IgD-negative memory B cell (primary cell): ENCODE measurements at regions not wholly inside any gene's neighbourhood (a gene's known extent, or its start where the extent isn't known, plus 50 kb on each side); places are given as distances from the start of the nearest gene placed in this dataset.

ENCODE experiments used
- H3K27ac Mint-ChIP-seq, 3 donors: one replicate each; pipeline ENCODE4 v1.8.0; 2020 to 2022; ENCODE audit warnings: mild to moderate bottlenecking in 3 of 3, mixed read lengths in 3 of 3, moderate library complexity in 1 of 3
- H3K27me3 Mint-ChIP-seq: one replicate; pipeline ENCODE4 v1.8.0; 2021; ENCODE audit warnings: mixed read lengths
- H3K36me3 Mint-ChIP-seq: one replicate; pipeline ENCODE4 v1.8.0; 2020; ENCODE audit warnings: mild to moderate bottlenecking, mixed read lengths
- H3K4me1 Mint-ChIP-seq, 3 donors: one replicate each; pipeline ENCODE4 v1.8.0; 2020 to 2022; ENCODE audit warnings: mixed read lengths in 3 of 3, mild to moderate bottlenecking in 1 of 3
- H3K4me3 Mint-ChIP-seq, 4 donors: one replicate each; pipeline ENCODE4 v1.8.0; 2020 to 2022; ENCODE audit warnings: mild to moderate bottlenecking in 4 of 4, mixed read lengths in 4 of 4, moderate library complexity in 3 of 4
- H3K9me3 Mint-ChIP-seq, 3 donors: one replicate each; pipeline ENCODE4 v1.8.0; 2020 to 2021; ENCODE audit warnings: mixed read lengths in 3 of 3, mild to moderate bottlenecking in 1 of 3

DNA sequence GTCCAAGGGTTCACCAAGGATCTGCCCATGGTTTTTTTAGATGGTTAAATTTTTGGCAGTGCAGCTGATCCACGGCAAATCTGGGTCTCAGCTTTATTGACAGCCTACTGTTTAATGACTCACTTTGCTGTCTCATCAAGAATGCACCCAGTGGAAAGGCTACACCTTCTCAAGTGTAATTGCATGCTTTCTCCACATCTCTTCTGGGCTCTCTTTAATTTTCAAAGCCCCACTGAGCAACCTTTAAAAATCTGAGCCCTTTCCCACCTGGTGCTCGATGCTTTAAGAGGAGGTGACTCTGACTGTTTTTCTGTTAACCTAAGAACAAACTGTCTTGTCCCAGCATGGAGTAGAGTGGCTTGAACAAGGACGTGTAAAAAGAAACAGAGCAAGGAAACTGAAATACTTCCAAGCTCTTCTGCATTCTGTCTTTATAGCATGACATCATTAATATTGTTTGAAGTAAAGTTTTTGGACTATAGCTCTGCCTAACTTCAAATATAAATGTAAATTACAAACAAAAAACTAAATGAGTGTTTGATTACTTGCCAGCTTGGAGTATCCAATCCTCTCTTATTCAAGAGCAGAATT is 214.2 kb upstream of the KRR1 start:
- H3K36me3 Mint-ChIP-seq = no peaks in the 10 kb centered on the region
- no peak overlapping the region for H3K4me3 Mint-ChIP-seq
- peaks cover 0 to 1% (median 0%) of the 10 kb centered on the region in 3 donors for H3K9me3 Mint-ChIP-seq
- H3K4me1 Mint-ChIP-seq = no peaks in the 10 kb centered on the region
- H3K27ac Mint-ChIP-seq = no peak overlapping the region
- peaks cover 2% of the 10 kb centered on the region for H3K27me3 Mint-ChIP-seq

DNA sequence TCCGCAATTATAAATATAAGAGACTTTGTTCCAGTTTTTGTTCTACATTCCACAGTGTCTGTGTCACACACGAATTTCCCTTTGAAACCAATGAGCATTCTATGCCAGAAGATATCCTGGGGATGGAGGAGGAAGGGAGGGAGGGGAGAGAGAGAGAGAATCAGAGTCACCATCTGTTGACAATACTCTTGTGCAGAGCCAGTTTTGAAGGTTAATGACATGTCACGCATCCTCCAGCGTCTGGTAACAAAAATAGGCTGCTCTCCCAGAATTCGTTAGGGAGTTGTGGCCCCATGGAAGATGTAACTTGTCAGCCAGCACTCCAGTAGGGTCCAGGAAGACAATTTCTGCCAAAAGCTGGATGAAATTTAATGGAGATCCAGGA is 213.5 kb upstream of the KRR1 start:
- no peaks in the 10 kb centered on the region for H3K4me1 Mint-ChIP-seq
- peaks cover 4% of the 10 kb centered on the region for H3K27me3 Mint-ChIP-seq
- no peak overlapping the region for H3K4me3 Mint-ChIP-seq
- peaks cover 0 to 1% (median 0%) of the 10 kb centered on the region in 3 donors for H3K9me3 Mint-ChIP-seq
- H3K36me3 Mint-ChIP-seq = no peaks in the 10 kb centered on the region
- H3K27ac Mint-ChIP-seq = no peak overlapping the region

DNA sequence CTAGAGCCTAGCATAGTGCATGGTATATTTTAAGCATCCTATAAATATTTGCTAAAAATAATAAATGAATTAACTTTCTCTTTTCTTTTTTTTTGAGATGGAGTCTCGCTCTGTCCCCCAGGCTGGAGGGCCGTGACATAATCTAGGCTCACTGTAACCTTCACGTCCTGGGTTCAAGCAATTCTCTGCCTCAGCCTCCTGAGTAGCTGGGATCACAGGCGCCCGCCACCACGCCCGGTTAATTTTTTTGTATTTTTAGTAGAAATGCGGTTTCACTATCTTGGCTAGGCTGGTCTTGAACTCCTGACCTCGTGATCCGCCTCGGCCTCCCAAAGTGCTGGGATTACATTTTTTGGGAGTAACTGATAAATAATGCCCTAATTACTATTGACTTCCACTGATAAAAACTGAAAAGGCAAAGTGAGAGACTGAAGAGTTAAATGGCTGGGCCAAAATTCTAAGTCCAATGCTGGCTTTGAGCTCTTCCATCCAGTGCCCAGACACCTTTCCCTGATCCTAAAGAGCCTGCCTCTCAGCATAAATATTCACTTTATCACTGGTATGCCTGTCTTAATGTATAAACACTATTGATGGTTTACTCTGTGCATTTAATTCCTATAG is 213.0 kb upstream of the KRR1 start:
- Mint-ChIP-seq H3K9me3 (peaks cover 0 to 1% (median 0%) of the 10 kb centered on the region in 3 donors), H3K27ac (no peak overlapping the region), H3K27me3 (peaks cover 4% of the 10 kb centered on the region), H3K4me1 (no peaks in the 10 kb centered on the region), H3K4me3 (no peak overlapping the region), H3K36me3 (no peaks in the 10 kb centered on the region)

DNA sequence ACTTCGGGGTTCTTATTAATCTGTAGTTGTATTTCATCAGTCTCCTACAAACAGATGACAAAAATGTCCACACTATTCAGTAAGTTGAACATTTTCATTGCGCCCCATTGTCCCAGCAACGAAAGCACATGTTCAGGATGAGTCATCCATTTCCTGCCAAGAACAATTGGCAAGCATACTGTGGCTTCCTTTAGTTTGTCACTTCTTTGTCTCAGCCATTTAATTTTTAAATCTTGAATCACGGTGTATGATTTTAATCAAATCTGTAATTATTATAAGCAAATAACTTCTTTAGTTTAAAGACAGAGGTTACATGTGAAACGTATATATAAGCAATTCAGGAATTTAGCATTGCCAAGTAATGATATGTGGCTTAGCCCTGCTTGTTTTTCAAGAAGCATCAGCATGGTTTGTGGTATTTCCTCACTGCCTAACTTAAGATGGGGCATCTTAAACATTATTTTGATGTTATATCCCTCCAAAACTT is 211.3 kb upstream of the KRR1 start:
- Mint-ChIP-seq H3K27ac (no peak overlapping the region), H3K36me3 (no peaks in the 10 kb centered on the region), H3K9me3 (peaks cover 0 to 2% (median 0%) of the 10 kb centered on the region in 3 donors), H3K4me1 (no peaks in the 10 kb centered on the region), H3K4me3 (no peak overlapping the region), H3K27me3 (peaks cover 4% of the 10 kb centered on the region)

DNA sequence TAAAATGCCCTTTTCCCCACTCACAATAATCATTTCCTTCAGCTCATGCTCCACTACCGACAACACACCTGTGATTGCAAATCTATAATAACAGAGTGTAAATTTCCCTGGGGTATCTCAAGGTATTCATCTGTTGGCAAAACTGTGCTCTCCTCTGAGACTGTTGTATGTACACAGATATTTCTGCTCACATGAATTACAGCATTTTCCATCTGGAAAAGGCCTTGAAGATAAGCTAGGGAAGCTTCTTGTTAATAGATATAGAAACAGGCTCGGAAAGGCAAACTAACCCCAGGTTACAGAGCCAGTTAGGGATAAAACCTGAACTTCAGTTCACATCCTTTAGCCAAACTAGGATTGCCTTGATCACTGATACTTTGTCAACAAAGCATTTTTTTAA is 210.4 kb upstream of the KRR1 start:
- H3K4me1 Mint-ChIP-seq = no peaks in the 10 kb centered on the region
- peaks cover 4% of the 10 kb centered on the region for H3K27me3 Mint-ChIP-seq
- no peak overlapping the region for H3K27ac Mint-ChIP-seq
- no peak overlapping the region for H3K4me3 Mint-ChIP-seq
- no peaks in the 10 kb centered on the region for H3K36me3 Mint-ChIP-seq
- peaks cover 0 to 2% (median 0%) of the 10 kb centered on the region in 3 donors for H3K9me3 Mint-ChIP-seq

DNA sequence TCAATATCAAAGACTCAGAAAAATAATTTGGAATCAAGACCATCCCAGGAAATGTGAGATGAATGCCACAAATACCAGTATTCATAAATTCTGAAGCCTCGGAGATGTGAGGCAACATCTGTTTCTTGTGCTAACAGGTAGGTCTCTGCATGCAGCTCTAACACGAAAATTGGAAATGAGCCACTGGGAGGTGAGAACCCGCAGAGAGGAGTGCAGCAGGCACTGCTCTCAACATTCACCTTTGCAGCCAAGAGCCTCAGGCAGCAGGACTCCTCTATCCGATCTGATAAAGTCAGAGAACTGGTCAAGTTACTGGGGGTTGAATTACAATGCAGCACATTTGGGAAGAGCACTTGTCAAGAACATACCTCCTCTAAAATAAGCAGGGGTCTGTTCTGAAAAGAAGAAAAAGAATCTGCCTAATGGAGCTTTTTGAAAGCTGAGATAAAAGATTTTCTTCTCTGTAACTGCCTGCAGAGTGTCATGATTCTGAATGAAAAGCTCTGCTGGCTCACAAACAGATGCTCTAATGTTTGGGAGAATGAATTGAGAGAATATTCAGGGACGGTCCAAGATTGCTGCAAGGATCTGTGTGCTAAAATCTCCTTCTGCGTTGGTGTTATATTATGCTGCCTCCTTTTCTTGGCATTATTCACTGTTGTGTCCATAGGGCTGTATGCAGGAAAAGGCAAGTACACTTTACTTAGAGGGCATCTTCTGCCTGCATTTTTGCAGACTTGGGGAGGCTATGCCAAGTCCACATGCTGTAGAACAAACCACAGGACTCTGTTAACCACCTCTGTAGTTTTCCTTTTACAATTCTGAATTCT is 209.6 kb upstream of the KRR1 start:
- H3K4me3 Mint-ChIP-seq = peak overlapping the region in 1 of 4 donors; percentile 51
- H3K9me3 Mint-ChIP-seq = peaks cover 0 to 2% (median 0%) of the 10 kb centered on the region in 3 donors
- no peaks in the 10 kb centered on the region for H3K4me1 Mint-ChIP-seq
- H3K27ac Mint-ChIP-seq = no peak overlapping the region
- peaks cover 4% of the 10 kb centered on the region for H3K27me3 Mint-ChIP-seq
- no peaks in the 10 kb centered on the region for H3K36me3 Mint-ChIP-seq

DNA sequence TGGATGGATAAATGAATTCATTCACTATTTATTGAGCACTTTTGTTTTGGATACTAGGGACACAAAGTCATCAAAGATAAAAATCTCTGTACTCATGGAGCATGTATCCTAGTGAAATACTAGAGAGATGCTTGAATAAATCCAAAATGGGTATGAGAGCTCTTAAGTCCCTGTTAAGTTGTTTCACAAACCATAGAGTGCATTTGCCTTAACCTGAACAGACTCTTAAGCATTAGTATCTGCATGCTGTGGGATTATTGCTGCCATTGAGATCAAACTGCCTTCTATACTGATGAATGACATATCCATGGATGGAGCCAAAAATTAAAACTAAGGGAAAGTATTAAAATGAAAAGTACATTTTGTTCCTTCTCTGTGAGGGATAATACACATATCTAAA is 206.5 kb upstream of the KRR1 start:
- Mint-ChIP-seq H3K4me1 (no peaks in the 10 kb centered on the region), H3K9me3 (peaks cover 0 to 2% (median 0%) of the 10 kb centered on the region in 3 donors), H3K4me3 (no peak overlapping the region), H3K27me3 (peaks cover 2% of the 10 kb centered on the region), H3K36me3 (no peaks in the 10 kb centered on the region), H3K27ac (no peak overlapping the region)

DNA sequence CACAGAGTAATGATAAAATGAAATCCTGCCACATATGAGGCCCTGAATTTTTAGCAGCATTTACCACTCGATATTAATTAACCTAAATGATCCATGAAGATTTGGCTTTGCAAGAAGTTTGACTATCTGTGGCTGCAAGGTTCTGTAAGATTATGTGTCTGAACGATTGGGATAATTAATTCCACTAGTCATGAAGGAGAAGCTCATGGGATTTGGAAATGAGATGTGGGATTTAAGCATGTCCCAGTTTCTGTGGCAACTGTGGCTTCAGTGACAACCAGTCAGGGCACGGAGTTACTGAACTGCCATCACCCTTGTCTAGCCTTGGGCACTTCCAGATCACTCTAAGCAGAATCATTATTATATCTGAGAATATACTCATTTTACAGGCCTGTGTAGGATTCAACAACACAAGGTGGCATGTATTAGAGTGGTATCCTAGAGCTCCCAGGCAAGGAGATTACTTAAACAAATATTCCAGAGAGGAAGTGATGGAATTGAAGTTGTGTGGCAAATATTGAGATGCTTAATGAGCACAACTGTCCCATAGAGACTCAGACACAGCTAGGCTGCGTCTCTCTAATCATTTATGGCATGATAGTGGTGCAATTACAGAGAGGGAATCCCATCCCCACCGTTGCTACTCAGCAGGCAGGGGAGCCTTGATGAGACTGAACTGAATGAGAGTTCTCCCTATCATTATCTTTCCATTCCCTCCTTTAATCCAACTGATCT is 205.0 kb upstream of the KRR1 start:
- H3K27me3 Mint-ChIP-seq = peaks cover 2% of the 10 kb centered on the region
- no peak overlapping the region for H3K27ac Mint-ChIP-seq
- H3K9me3 Mint-ChIP-seq = peaks cover 0 to 2% (median 0%) of the 10 kb centered on the region in 3 donors
- H3K36me3 Mint-ChIP-seq = no peaks in the 10 kb centered on the region
- no peaks in the 10 kb centered on the region for H3K4me1 Mint-ChIP-seq
- no peak overlapping the region for H3K4me3 Mint-ChIP-seq

DNA sequence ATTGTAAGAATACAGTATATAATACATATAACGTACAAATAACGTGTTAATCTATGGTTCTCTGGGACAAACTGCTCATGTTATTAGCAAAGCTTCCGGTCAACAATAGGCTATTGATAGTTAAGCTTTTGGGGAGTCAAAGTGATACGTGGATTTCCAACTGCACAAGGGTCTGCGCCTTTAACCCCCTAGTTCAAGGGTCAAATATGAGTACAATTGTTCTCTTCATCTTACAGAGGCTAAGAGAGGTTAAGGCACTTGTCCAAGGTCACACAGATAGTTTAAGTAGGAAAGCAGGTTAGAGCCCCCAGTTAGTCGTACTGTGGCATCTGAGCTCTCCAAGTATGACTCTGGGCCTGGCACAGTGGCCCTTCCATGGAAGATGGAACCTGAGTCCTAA is 204.3 kb upstream of the KRR1 start:
- Mint-ChIP-seq H3K27ac (no peak overlapping the region), H3K4me1 (no peaks in the 10 kb centered on the region), H3K9me3 (peaks cover 0 to 2% (median 0%) of the 10 kb centered on the region in 3 donors), H3K4me3 (no peak overlapping the region), H3K36me3 (no peaks in the 10 kb centered on the region), H3K27me3 (peaks cover 2% of the 10 kb centered on the region)

DNA sequence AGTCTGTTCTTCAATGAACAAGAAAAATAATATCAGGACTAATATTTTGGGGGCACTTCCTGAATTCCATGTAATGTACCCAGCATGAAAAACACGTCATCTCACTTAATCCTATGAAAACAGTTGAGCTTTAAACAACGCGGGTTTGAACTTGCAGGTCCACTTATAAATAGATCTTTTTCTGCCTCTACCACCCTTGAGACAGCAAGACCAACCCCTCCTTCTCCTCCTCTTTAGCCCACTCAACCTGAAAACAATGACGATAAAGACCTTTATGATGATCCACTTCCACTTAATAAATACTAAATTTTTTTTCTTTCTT is 203.9 kb upstream of the KRR1 start:
- Mint-ChIP-seq H3K36me3 (no peaks in the 10 kb centered on the region), H3K4me1 (no peaks in the 10 kb centered on the region), H3K9me3 (peaks cover 0 to 2% (median 0%) of the 10 kb centered on the region in 3 donors), H3K27ac (no peak overlapping the region), H3K4me3 (no peak overlapping the region), H3K27me3 (peaks cover under 1% of the 10 kb centered on the region)

DNA sequence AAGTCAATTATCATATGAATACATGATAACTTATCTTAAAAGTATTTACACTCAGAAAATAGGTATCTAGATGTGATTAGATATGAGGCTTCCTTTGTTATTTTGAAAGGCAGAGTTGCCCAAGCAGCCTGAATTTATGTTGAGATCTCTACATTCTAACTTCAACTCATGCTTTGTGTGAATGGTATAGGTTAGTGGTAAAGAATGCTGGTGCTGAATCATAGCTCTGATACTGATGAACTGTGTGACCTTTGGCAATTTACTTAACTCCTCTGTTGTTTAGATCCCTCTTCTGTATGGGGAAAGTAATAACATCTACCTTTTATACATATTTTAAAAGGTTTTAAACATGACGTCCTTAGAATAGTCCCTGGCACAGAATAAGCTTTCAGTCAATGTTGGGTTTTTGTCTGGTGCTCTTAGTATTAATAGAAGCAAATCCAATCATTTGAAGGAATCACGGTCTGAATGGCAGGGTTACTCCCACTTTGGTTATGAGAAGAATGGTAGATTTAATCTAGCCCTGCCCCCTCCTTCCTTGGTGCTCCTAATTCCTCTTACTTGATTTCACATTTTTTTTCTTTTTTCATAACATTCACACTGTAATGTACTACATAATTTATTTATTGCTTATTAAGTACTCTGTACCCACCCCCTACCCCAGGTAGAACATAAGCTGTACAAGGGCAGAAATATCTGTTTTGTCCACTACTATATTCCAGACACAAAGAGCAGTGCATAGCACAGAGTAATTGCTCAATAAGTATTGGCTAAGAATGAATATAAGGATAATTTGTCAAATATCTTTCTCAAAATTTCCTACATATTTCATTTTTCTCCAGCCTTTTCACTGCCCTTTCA is 203.3 kb upstream of the KRR1 start:
- H3K27ac Mint-ChIP-seq = no peak overlapping the region
- H3K27me3 Mint-ChIP-seq = no peaks in the 10 kb centered on the region
- no peaks in the 10 kb centered on the region for H3K4me1 Mint-ChIP-seq
- H3K4me3 Mint-ChIP-seq = no peak overlapping the region
- H3K36me3 Mint-ChIP-seq = no peaks in the 10 kb centered on the region
- H3K9me3 Mint-ChIP-seq = peaks cover 0 to 2% (median 0%) of the 10 kb centered on the region in 3 donors

DNA sequence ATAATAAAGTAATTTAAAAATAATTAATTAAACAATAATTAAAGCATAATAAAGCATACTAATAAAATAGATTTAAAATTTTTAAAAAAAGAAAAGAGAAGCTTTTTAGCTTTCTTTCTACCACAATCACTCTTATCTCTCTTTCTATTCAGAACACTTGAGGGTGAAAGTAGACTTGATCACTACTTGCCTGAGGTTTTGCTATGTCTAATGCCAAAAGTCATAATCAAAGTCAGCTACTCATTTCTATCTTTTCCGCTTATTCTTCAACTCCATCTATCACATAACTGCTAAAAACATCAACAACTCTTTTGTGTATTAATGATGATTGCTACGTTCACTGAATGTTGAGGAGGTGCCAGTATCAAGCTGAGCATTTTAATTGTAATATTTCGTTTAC is 202.0 kb upstream of the KRR1 start:
- no peak overlapping the region for H3K27ac Mint-ChIP-seq

DNA sequence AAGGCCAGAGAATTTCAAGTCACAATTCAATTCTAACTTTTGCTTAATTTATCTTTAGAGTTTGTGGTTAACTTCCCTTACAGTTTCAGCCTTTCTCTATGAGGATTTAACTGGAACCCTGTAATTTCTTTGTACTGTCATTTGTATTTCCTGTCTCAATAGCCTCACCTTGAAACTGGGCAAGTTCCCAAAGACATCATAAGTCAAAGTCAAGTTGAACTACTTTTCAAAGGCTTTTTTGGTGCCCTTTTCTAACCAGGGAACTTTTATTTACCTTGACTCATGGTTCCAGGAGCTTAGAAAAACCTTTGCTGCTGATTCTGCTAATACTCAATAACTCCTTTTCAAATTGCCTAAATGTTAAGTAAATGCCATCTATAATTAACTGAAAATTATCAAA is 200.8 kb upstream of the KRR1 start:
- no peaks in the 10 kb centered on the region for H3K27me3 Mint-ChIP-seq
- H3K4me1 Mint-ChIP-seq = no peaks in the 10 kb centered on the region
- H3K27ac Mint-ChIP-seq = no peak overlapping the region
- H3K9me3 Mint-ChIP-seq = peaks cover 0 to 1% (median 0%) of the 10 kb centered on the region in 3 donors
- no peaks in the 10 kb centered on the region for H3K36me3 Mint-ChIP-seq
- H3K4me3 Mint-ChIP-seq = no peak overlapping the region

More for the DNA sequence above, 202.0 kb upstream of the KRR1 start:
- Mint-ChIP-seq H3K4me1 (no peaks in the 10 kb centered on the region), H3K4me3 (no peak overlapping the region), H3K9me3 (peaks cover 0 to 2% (median 0%) of the 10 kb centered on the region in 3 donors), H3K27me3 (no peaks in the 10 kb centered on the region), H3K36me3 (no peaks in the 10 kb centered on the region)

DNA sequence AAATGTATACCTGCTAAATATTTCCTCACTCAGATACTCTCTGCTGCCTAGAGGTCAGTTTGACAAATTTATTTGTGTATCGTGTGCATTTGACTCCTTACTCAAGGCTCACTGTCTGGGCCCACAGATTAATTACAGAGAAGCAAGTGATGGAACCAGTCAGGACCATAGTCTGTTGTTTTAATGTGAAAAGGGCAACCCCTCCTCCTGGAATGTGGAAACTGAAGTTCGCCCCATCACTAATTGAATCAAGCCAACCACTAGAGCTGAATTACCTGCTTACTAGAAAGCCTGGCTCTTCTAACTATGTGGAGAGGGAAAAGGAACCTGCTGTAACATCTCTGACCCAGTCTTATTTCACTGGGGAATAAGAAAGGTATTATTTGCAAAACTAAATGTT is 199.9 kb upstream of the KRR1 start:
- Mint-ChIP-seq H3K9me3 (peaks cover 0 to 1% (median 0%) of the 10 kb centered on the region in 3 donors), H3K4me1 (peaks cover 0 to 7% (median 0%) of the 10 kb centered on the region in 3 donors), H3K36me3 (no peaks in the 10 kb centered on the region), H3K27me3 (no peaks in the 10 kb centered on the region), H3K27ac (no peak overlapping the region), H3K4me3 (no peak overlapping the region)
